GM12892 (cell line): ENCODE measurements at regions not wholly inside any gene's neighbourhood (a gene's known extent, or its start where the extent isn't known, plus 50 kb on each side); places are given as distances from the start of the nearest gene placed in this dataset.
"Not testable (repeated sequence)": the region's sequence is repeated elsewhere in the genome, so short reads cannot be mapped to it uniquely, and the experiment has no call there.

ENCODE experiments used
- POLR2A ChIP-seq: IDR thresholded peaks from 2 replicates; pipeline ENCODE4 v1.6.1; 2011; ENCODE audit warnings: low read depth, low read length, control low read depth
- POLR2AphosphoS5 ChIP-seq: IDR thresholded peaks from 2 replicates; pipeline ENCODE4 v1.6.1; 2011; ENCODE audit warnings: low read depth, low read length, control low read depth

GRCh38 chr18:14449062-14449461 lies 94.3 kb downstream of the POTEC start:
- not testable (repeated sequence) for TF ChIP-seq POLR2A, POLR2AphosphoS5
